Activated CD8-positive, alpha-beta T cell treated with anti-CD3 and anti-CD28 coated beads for 36 hours (primary cell): ENCODE measurements at regions not wholly inside any gene's neighbourhood (a gene's known extent, or its start where the extent isn't known, plus 50 kb on each side); places are given as distances from the start of the nearest gene placed in this dataset.

Experiments used
- ATAC-seq: fragments of 200-7000 bp; cut with Tn5 transposase; one replicate; pipeline ENCODE4 v1.10.0; 2021; ENCODE audit warnings: mild to moderate bottlenecking, moderate library complexity
- CTCF ChIA-PET: fragments of 350-600 bp; sonication (Branson Sonifier 250); formaldehyde crosslinking; loops from one replicate; lab custom pipeline; 2021; ENCODE audit warnings: antibody characterized with exemption; lab: Charles Lee
- POLR2A ChIA-PET: fragments of 350-600 bp; sonication (Branson Sonifier 250); formaldehyde crosslinking; loops from one replicate; lab custom pipeline; 2021; ENCODE audit warnings: antibody characterized with exemption; lab: Charles Lee
- DNase-seq: peaks from one replicate; pipeline ENCODE4 v3.0.0-alpha.2; 2020
- H3K27ac Mint-ChIP-seq: one replicate; pipeline ENCODE4 v1.8.0; 2021; ENCODE audit warnings: mild to moderate bottlenecking, mixed read lengths
- H3K27me3 Mint-ChIP-seq: one replicate; pipeline ENCODE4 v1.8.0; 2021; ENCODE audit warnings: mixed read lengths
- H3K36me3 Mint-ChIP-seq: one replicate; pipeline ENCODE4 v1.8.0; 2021; ENCODE audit warnings: low read depth, mixed read lengths
- H3K4me1 Mint-ChIP-seq: one replicate; pipeline ENCODE4 v1.8.0; 2021; ENCODE audit warnings: low read depth, mixed read lengths
- H3K4me3 Mint-ChIP-seq: one replicate; pipeline ENCODE4 v1.8.0; 2021; ENCODE audit warnings: mild to moderate bottlenecking, moderate library complexity, mixed read lengths
- H3K9me3 Mint-ChIP-seq: one replicate; pipeline ENCODE4 v1.8.0; 2021; ENCODE audit warnings: mixed read lengths
- CTCF ChIP-seq: fragments of 200-600 bp; IDR thresholded peaks from one replicate; pipeline ENCODE4 v1.8.0; 2022; ENCODE audit warnings: antibody characterized with exemption, mild to moderate bottlenecking
- intact Hi-C: fragments of 100-400 bp; cut with micrococcal nuclease; formaldehyde crosslinking; loops from one replicate; pipeline ENCODE4 v1.10.0; 2022

- no peaks in the 10 kb centered on the region for H3K36me3 Mint-ChIP-seq
- H3K27ac Mint-ChIP-seq: no peak overlapping the region
- no peaks in the 10 kb centered on the region for H3K4me1 Mint-ChIP-seq
- H3K9me3 Mint-ChIP-seq: peaks cover 9% of the 10 kb centered on the region
- intact Hi-C loops: no loop called here
- CTCF ChIA-PET: no interaction called here
- H3K4me3 Mint-ChIP-seq: no peak overlapping the region
- ATAC-seq (no peak), DNase-seq (no peak)
- POLR2A ChIA-PET: no interaction called here
- H3K27me3 Mint-ChIP-seq: no peaks in the 10 kb centered on the region
- no peak for TF ChIP-seq CTCF
These were observed 1235.5 kb downstream of the ROBO2 start for GRCh38 chr3:78275420-78275852.

GRCh38 chr3:78277220-78277619 lies 1237.3 kb downstream of the ROBO2 start:
- no peak for ATAC-seq
- TF ChIP-seq CTCF: no peak
- Mint-ChIP-seq H3K4me3 (no peak overlapping the region), H3K36me3 (no peaks in the 10 kb centered on the region), H3K9me3 (peaks cover 17% of the 10 kb centered on the region), H3K4me1 (no peaks in the 10 kb centered on the region), H3K27me3 (no peaks in the 10 kb centered on the region), H3K27ac (no peak overlapping the region)
- DNase-seq: no peak
- intact Hi-C loops: no loop called here
- POLR2A ChIA-PET: no interaction called here
- CTCF ChIA-PET: no interaction called here

GRCh38 chr3:78277801-78278200 lies 1237.9 kb downstream of the ROBO2 start:
- H3K36me3 Mint-ChIP-seq: no peaks in the 10 kb centered on the region
- no peak overlapping the region for H3K27ac Mint-ChIP-seq
- no peaks in the 10 kb centered on the region for H3K27me3 Mint-ChIP-seq
- TF ChIP-seq CTCF: no peak
- no peak for DNase-seq
- intact Hi-C loops: no loop called here
- CTCF ChIA-PET: no interaction called here
- no peaks in the 10 kb centered on the region for H3K4me1 Mint-ChIP-seq
- H3K9me3 Mint-ChIP-seq: peaks cover 17% of the 10 kb centered on the region
- no peak overlapping the region for H3K4me3 Mint-ChIP-seq
- POLR2A ChIA-PET: no interaction called here
- ATAC-seq: no peak

GRCh38 chr3:78279091-78279490 lies 1239.2 kb downstream of the ROBO2 start:
- POLR2A ChIA-PET: no interaction called here
- H3K4me1 Mint-ChIP-seq: no peaks in the 10 kb centered on the region
- TF ChIP-seq CTCF: no peak
- DNase-seq: no peak
- H3K4me3 Mint-ChIP-seq: no peak overlapping the region
- CTCF ChIA-PET: no interaction called here
- peaks cover 20% of the 10 kb centered on the region for H3K9me3 Mint-ChIP-seq
- H3K27me3 Mint-ChIP-seq: no peaks in the 10 kb centered on the region
- no peaks in the 10 kb centered on the region for H3K36me3 Mint-ChIP-seq
- no peak overlapping the region for H3K27ac Mint-ChIP-seq
- intact Hi-C loops: no loop called here
- ATAC-seq: no peak

GRCh38 chr3:78281381-78281780 lies 1241.5 kb downstream of the ROBO2 start:
- no peak for DNase-seq
- H3K27ac Mint-ChIP-seq: no peak overlapping the region
- no peaks in the 10 kb centered on the region for H3K36me3 Mint-ChIP-seq
- no peak for TF ChIP-seq CTCF
- POLR2A ChIA-PET: interaction anchor here (0.6 kb wide), 1 partner anchor 12 kb away, joined by 3 read pairs; no protein-coding TSS in a partner anchor
- no peaks in the 10 kb centered on the region for H3K27me3 Mint-ChIP-seq
- no peaks in the 10 kb centered on the region for H3K4me1 Mint-ChIP-seq
- H3K9me3 Mint-ChIP-seq: peaks cover 16% of the 10 kb centered on the region
- H3K4me3 Mint-ChIP-seq: no peak overlapping the region
- CTCF ChIA-PET: no interaction called here
- intact Hi-C loops: no loop called here
- no peak for ATAC-seq
